Activated CD8-positive, alpha-beta T cell treated with anti-CD3 and anti-CD28 coated beads for 36 hours (primary cell): ENCODE measurements at regions not wholly inside any gene's neighbourhood (a gene's known extent, or its start where the extent isn't known, plus 50 kb on each side); places are given as distances from the start of the nearest gene placed in this dataset.

ENCODE experiments used
- ATAC-seq: fragments of 200-7000 bp; cut with Tn5 transposase; one replicate; pipeline ENCODE4 v1.10.0; 2021; ENCODE audit warnings: mild to moderate bottlenecking, moderate library complexity
- CTCF ChIA-PET: fragments of 350-600 bp; sonication (Branson Sonifier 250); formaldehyde crosslinking; loops from one replicate; lab custom pipeline; 2021; ENCODE audit warnings: antibody characterized with exemption; lab: Charles Lee
- POLR2A ChIA-PET: fragments of 350-600 bp; sonication (Branson Sonifier 250); formaldehyde crosslinking; loops from one replicate; lab custom pipeline; 2021; ENCODE audit warnings: antibody characterized with exemption; lab: Charles Lee
- DNase-seq: peaks from one replicate; pipeline ENCODE4 v3.0.0-alpha.2; 2020
- H3K27ac Mint-ChIP-seq: one replicate; pipeline ENCODE4 v1.8.0; 2021; ENCODE audit warnings: mild to moderate bottlenecking, mixed read lengths
- H3K27me3 Mint-ChIP-seq: one replicate; pipeline ENCODE4 v1.8.0; 2021; ENCODE audit warnings: mixed read lengths
- H3K36me3 Mint-ChIP-seq: one replicate; pipeline ENCODE4 v1.8.0; 2021; ENCODE audit warnings: low read depth, mixed read lengths
- H3K4me1 Mint-ChIP-seq: one replicate; pipeline ENCODE4 v1.8.0; 2021; ENCODE audit warnings: low read depth, mixed read lengths
- H3K4me3 Mint-ChIP-seq: one replicate; pipeline ENCODE4 v1.8.0; 2021; ENCODE audit warnings: mild to moderate bottlenecking, moderate library complexity, mixed read lengths
- H3K9me3 Mint-ChIP-seq: one replicate; pipeline ENCODE4 v1.8.0; 2021; ENCODE audit warnings: mixed read lengths
- intact Hi-C: fragments of 100-400 bp; cut with micrococcal nuclease; formaldehyde crosslinking; loops from one replicate; pipeline ENCODE4 v1.10.0; 2022
- TF ChIP-seq, protein P1 (sequence below): fragments of 200-600 bp; IDR thresholded peaks from one replicate; pipeline ENCODE4 v1.8.0; 2022; ENCODE audit warnings: antibody characterized with exemption, mild to moderate bottlenecking

DNA sequence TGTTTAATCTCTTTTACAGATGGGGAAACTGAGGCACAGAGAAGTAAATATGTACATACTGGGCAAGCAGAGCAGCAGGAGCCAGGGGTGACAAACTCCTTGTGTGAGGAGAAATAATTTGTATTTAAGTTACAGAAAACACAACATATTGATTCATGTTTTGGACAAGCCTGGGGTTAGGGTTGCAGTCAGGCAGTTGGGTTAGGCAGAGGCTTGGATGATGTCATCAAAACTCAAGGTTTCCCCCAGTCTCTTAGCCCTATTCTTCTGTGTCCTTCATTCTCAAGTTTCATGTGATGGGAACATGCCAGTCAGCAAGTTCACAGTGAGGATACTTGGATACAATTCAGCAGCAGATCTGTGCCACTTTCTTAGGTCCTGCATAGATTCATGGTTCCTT, 181.4 kb downstream of the CXCL12 start:
- no peaks in the 10 kb centered on the region for H3K9me3 Mint-ChIP-seq

DNA sequence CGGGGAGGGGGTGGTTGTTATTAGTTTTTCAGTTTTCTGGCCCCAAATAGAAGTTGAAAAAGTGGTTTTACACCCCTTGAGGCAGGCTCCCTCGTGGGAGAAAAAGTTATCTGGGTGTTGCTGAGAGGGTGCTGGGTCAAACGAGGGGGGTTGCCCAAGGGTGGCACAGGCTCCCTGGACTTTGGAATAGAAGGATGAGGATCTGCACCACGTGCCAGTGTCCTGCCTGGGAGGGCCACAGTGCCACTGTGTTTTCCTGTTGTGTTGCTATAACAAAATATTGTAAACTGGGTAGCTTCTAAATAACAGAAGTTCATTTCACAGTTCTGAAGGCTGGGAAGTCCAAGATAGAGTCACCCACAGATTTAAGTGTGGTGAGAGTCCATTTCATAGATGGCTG, 181.9 kb downstream of the CXCL12 start:
- no peaks in the 10 kb centered on the region for H3K9me3 Mint-ChIP-seq
- TF ChIP-seq, protein P1, sequence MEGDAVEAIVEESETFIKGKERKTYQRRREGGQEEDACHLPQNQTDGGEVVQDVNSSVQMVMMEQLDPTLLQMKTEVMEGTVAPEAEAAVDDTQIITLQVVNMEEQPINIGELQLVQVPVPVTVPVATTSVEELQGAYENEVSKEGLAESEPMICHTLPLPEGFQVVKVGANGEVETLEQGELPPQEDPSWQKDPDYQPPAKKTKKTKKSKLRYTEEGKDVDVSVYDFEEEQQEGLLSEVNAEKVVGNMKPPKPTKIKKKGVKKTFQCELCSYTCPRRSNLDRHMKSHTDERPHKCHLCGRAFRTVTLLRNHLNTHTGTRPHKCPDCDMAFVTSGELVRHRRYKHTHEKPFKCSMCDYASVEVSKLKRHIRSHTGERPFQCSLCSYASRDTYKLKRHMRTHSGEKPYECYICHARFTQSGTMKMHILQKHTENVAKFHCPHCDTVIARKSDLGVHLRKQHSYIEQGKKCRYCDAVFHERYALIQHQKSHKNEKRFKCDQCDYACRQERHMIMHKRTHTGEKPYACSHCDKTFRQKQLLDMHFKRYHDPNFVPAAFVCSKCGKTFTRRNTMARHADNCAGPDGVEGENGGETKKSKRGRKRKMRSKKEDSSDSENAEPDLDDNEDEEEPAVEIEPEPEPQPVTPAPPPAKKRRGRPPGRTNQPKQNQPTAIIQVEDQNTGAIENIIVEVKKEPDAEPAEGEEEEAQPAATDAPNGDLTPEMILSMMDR: no peak
- H3K4me1 Mint-ChIP-seq: no peaks in the 10 kb centered on the region
- H3K27me3 Mint-ChIP-seq: peaks cover 3% of the 10 kb centered on the region
- CTCF ChIA-PET: no interaction called here
- ATAC-seq: no peak
- no peaks in the 10 kb centered on the region for H3K36me3 Mint-ChIP-seq
- no peak overlapping the region for H3K27ac Mint-ChIP-seq
- POLR2A ChIA-PET: no interaction called here
- no peak for DNase-seq
- intact Hi-C loops: no loop called here
- H3K4me3 Mint-ChIP-seq: no peak overlapping the region

More for the DNA sequence above, 181.4 kb downstream of the CXCL12 start:
- Mint-ChIP-seq H3K36me3 (no peaks in the 10 kb centered on the region), H3K4me1 (no peaks in the 10 kb centered on the region), H3K4me3 (no peak overlapping the region), H3K27ac (no peak overlapping the region), H3K27me3 (peaks cover 8% of the 10 kb centered on the region)
- no peak for ATAC-seq
- TF ChIP-seq, protein P1: no peak
- CTCF ChIA-PET: no interaction called here
- intact Hi-C loops: no loop called here
- POLR2A ChIA-PET: no interaction called here
- no peak for DNase-seq

DNA sequence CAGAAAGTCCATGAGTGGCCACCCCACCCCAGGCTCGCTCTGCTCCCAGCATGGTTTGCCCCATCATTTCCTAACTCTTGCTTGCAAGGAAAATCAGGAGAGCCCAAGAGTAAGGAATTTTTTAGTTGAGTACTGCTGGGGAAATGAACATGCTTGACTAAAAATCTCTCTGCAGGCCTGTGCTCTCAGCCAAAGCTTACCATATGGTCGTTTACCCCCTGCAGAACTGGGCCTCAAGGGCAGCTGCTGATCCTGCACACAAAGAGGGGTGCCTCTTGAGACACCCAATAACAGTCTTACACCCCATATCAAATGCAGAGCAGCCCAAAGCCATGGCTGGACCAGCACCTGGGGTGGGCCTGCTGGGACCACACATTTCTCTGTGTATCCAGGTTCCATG, 183.2 kb downstream of the CXCL12 start:
- intact Hi-C loops: no loop called here
- ATAC-seq (no peak), DNase-seq (no peak)
- ChIA-PET POLR2A (no interaction called here), CTCF (no interaction called here)
- H3K4me1 Mint-ChIP-seq: no peaks in the 10 kb centered on the region
- H3K36me3 Mint-ChIP-seq: no peaks in the 10 kb centered on the region
- H3K9me3 Mint-ChIP-seq: no peaks in the 10 kb centered on the region
- peaks cover 3% of the 10 kb centered on the region for H3K27me3 Mint-ChIP-seq
- H3K27ac Mint-ChIP-seq: no peak overlapping the region
- H3K4me3 Mint-ChIP-seq: no peak overlapping the region
- TF ChIP-seq, protein P1: no peak

DNA sequence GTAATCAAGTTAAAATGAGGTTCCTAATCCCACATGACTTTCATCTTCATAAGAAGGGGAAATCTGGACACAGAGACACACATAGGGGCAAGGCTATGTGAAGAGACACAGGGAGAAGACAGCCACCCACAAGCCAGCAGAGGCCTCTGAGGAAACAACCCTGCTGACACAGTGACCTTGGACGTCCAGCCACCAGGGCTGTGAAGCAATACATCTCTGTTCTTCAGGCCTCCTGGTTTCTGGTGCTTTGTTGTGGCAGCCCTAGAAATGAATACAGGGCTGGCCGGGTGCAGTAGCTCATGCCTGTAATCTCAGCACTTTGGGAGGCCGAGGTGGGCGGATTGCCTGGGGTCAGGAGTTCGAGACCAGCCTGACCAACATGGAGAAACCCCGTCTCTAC, 183.9 kb downstream of the CXCL12 start:
- ChIA-PET POLR2A (no interaction called here), CTCF (no interaction called here)
- Mint-ChIP-seq H3K27ac (no peak overlapping the region), H3K4me3 (no peak overlapping the region), H3K4me1 (no peaks in the 10 kb centered on the region), H3K36me3 (no peaks in the 10 kb centered on the region), H3K9me3 (no peaks in the 10 kb centered on the region), H3K27me3 (peaks cover 3% of the 10 kb centered on the region)
- DNase-seq: no peak
- TF ChIP-seq, protein P1: no peak
- intact Hi-C loops: no loop called here
- no peak for ATAC-seq

DNA sequence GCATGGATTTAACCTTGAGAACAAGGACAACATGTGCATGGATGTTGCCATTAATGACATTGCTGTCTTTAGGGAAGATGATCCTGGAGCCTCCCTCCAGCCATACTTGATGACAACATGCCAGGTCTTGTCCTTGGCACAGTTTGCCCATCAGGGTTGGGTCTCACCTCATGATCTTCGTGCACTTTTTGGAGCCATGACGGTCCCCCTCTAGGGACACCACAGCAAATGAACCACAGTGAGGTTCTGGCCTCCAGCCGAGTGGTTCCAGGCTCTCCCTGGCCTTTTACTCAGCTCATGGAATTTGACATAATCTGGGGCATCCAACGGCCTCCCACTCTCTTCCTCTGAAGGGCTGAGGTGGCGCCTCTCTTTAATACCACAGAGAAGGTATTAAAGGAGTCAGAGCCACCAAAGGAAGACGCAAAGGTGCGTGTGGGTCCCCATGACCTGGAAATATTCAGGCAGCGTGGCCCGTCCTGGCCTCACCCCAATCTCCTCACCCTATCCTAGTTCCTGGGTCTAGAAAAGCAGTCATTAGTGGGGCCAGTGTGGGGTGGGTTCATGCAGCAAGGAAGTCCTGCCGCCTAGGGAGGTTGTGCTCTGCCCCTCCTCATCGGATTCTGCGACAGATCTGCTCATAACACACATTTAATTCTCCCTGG, 184.8 kb downstream of the CXCL12 start:
- TF ChIP-seq, protein P1: no peak
- ATAC-seq: no peak
- no peak for DNase-seq
- Mint-ChIP-seq H3K27ac (no peak overlapping the region), H3K27me3 (peaks cover 3% of the 10 kb centered on the region), H3K4me1 (no peaks in the 10 kb centered on the region), H3K36me3 (no peaks in the 10 kb centered on the region), H3K9me3 (no peaks in the 10 kb centered on the region), H3K4me3 (no peak overlapping the region)
- intact Hi-C loops: no loop called here
- POLR2A ChIA-PET: no interaction called here
- CTCF ChIA-PET: no interaction called here
